PC-3 (cell line): ENCODE measurements at regions not wholly inside any gene's neighbourhood (a gene's known extent, or its start where the extent isn't known, plus 50 kb on each side); places are given as distances from the start of the nearest gene placed in this dataset.

Source experiments
- EZH2 ChIP-seq: fragments of 300-600 bp; sonication (generic); IDR thresholded peaks from one replicate; pipeline ENCODE4 v1.6.1; 2017; ENCODE audit warnings: antibody characterized with exemption, mild to moderate bottlenecking, low read length; ENCODE audit not compliant: unreplicated experiment
- TF ChIP-seq, protein P1 (sequence below): fragments of 300-600 bp; sonication (generic); conservative IDR thresholded peaks from 2 replicates; pipeline ENCODE4 v1.5.1; 2017; ENCODE audit warnings: antibody characterized with exemption, low read depth, mild to moderate bottlenecking, low read length

DNA sequence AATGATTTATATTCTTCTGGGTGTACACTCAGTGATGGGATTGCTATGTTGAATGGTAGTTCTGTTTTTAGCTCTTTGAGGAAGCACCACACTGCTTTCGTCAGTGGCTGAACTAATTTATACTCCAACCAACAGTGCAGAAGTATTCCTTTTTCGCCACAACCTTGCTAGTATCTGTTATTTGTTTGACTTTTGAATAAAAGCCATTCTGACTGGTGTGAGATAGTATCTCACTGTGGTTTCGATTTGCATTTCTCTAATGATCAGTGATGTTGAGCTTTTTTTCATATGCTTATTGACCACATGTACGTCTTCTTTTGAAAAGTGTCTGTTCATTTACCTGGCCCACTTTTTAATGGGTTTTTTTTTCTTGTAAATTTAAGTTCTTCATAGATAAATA lies 583.8 kb upstream of the ARID1B start:
- no peak for TF ChIP-seq EZH2
- TF ChIP-seq, protein P1, sequence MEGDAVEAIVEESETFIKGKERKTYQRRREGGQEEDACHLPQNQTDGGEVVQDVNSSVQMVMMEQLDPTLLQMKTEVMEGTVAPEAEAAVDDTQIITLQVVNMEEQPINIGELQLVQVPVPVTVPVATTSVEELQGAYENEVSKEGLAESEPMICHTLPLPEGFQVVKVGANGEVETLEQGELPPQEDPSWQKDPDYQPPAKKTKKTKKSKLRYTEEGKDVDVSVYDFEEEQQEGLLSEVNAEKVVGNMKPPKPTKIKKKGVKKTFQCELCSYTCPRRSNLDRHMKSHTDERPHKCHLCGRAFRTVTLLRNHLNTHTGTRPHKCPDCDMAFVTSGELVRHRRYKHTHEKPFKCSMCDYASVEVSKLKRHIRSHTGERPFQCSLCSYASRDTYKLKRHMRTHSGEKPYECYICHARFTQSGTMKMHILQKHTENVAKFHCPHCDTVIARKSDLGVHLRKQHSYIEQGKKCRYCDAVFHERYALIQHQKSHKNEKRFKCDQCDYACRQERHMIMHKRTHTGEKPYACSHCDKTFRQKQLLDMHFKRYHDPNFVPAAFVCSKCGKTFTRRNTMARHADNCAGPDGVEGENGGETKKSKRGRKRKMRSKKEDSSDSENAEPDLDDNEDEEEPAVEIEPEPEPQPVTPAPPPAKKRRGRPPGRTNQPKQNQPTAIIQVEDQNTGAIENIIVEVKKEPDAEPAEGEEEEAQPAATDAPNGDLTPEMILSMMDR = no peak
